HG03196 (cell line): ENCODE measurements at regions not wholly inside any gene's neighbourhood (a gene's known extent, or its start where the extent isn't known, plus 50 kb on each side); places are given as distances from the start of the nearest gene placed in this dataset.
"Not testable (repeated sequence)": the region's sequence is repeated elsewhere in the genome, so short reads cannot be mapped to it uniquely, and the experiment has no call there.

Source experiments
- ATAC-seq: cut with Tn5 transposase; IDR thresholded peaks from one replicate; pipeline ENCODE4 v1.9.1; 2021; ENCODE audit not compliant: unreplicated experiment

GRCh38 chr18:60020107-60020925 lies 120.5 kb downstream of the PMAIP1 start:
- ATAC-seq = no peak

GRCh38 chr18:60019463-60019840 lies 119.7 kb downstream of the PMAIP1 start:
- ATAC-seq = no peak

DNA sequence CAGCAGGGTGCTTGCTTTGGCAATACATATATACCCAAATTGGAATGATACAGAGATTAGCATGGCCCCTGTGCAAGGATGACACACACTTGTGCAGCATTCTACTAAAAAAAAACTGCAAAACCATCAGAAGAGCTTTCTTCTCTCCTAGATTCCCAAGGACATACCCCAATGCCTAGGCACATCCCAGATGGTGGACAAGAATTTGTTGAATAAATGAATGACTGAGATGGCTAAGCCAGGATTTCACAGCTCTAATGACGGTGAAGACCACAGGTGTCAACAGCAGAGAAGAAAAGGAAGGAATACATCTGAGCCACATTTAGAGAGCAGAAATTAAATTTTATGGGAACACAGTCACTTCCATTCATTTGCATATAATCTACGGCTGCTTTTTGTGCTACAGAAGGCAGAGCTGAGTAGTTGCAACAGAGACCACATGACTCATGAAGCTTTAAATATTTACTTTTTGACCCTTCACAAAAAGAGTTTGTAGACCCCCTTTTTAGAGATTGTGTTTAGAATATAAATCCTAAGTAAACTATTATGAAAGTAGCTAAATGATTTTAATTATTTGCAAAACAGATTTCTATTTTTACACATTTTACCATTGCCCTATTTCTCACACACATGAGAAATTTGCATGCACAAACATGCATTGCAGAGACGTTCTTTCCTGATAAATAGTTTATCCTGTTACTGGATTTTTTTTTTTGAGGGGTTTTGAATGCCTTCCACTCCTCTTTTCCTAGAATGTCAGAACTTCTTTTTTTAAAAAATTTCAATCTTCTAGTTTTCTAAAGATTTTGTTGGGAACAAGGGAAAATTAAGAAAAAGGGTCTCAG lies 119.0 kb downstream of the PMAIP1 start:
- ATAC-seq = no peak

GRCh38 chr18:60018134-60018533 lies 118.3 kb downstream of the PMAIP1 start:
- not testable (repeated sequence) for ATAC-seq

DNA sequence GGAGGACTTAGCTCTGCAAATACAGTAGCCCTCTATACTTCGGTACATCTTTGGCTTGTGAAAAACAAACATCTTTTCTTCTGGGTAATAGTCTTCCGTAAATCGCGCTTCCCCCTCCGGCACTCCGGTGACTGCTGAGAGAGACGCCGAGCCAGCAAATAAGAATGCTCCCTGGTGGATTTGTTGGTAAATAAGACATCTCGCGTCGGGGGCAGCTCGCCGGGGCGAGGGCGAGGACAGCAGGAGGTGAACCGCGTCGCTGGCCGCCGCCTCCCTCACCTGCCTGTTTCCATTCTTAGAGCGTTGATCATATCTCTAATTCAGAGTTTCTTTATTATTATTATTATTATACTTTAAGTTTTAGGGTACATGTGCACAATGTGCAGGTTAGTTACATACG lies 117.6 kb downstream of the PMAIP1 start:
- ATAC-seq = no peak

GRCh38 chr18:60015826-60016225 lies 116.0 kb downstream of the PMAIP1 start:
- not testable (repeated sequence) for ATAC-seq

DNA sequence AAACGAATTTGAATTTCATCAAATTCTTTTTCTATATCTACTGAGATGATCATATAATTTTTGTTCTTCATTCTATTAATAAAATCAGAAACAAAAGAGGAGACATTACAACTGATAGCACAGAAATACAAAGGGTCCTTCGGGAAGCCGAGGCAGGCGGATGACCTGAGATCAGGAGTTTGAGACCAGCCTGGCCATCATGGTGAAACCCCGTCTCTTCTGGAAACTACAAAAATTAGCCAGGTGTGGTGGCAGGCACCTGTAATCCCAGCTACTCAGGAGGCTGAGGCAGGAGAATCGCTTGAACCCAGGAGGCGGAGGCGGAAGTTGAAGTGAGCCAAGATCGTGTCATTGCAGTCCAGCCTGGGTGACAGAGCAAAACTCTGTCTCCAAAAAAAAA lies 113.4 kb downstream of the PMAIP1 start:
- not testable (repeated sequence) for ATAC-seq

DNA sequence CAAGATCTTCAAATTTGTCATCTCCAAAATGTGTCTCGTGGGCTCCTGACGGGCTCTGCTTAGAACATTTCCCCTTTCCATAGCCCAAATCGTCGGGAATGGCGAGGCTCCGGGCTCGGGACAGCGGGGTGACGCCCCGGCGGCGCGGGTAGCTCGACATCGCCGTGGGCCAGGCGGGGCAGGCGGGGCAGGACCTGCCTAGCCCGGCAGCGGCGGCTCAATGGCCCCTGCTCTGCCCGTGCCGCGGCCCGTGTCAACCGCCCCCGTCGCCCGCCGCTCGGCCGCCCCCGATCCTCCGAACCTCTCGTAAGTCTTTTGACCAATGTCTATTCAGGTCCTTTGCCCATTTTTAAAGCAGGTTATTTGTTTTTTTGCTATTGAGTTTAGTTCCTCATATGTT lies 111.2 kb downstream of the PMAIP1 start:
- ATAC-seq = no peak

DNA sequence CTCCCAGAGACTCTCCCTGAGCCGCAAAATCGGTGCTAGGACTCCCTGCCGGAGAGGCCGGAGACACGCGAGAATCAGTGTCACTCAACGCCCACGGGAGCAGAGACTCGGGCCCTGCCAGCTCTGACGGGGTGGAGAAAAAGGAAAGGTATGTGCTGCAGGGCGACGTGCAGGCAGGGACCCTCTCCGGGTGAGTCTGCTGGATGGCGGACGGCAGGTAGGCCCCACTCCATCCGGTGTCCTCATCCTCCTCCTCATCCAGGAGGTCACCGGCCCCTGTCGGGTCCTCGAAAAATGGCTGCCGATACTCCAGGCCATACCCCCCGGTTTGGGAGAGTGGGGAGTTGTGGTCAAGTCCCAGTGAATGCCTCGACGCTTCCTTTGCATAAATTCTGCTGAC lies 110.7 kb downstream of the PMAIP1 start:
- ATAC-seq = no peak

- no peak for ATAC-seq
Measured at GRCh38 chr18:60007661-60008060, 107.9 kb downstream of the PMAIP1 start.

- ATAC-seq = no peak
Measured at GRCh38 chr18:60003610-60004185, 103.9 kb downstream of the PMAIP1 start.

GRCh38 chr18:59996370-59996966 lies 96.7 kb downstream of the PMAIP1 start:
- peak; percentile 82 for ATAC-seq

GRCh38 chr18:59994357-59994756 lies 94.6 kb downstream of the PMAIP1 start:
- no peak for ATAC-seq

DNA sequence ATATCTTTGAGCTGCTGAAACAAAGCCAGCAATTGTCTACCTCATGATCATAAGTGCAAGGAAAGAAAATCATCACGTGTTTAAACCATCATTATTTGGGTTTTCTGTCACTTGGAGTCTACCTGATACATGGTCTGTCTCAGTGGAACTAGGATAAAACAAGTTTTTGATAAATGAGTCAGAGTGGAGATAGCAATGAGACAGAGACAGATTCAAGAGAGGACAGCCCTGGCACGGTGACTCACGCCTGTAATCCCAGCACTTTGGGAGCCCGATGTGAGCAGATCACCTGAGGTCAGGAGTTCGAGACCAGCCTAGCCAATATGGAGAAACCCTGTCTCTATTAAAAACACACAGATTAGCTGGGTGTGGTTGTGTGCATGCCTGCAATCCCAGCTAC lies 93.8 kb downstream of the PMAIP1 start:
- ATAC-seq = no peak

GRCh38 chr18:59990121-59990823 lies 90.5 kb downstream of the PMAIP1 start:
- no peak for ATAC-seq

- no peak for ATAC-seq
Measured at GRCh38 chr18:59988098-59988706, 88.4 kb downstream of the PMAIP1 start.

DNA sequence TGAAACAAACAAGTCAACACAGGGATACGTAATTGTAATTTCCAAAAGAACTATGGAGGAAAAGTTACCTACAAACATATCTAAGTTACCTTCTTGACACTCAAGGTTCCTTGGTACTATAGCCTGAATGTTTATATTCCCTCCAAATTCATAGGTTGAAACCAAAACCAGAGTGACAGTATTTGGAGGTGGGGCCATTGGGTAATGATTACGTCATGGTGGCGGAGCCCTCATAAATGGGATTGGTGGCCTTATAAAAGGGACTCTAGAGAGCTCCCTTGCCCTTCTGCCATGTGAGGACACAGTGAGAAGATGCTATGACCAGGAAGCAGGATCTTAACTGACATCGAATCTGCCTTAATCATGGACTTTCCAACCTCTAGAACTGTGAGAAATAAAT lies 87.3 kb downstream of the PMAIP1 start:
- no peak for ATAC-seq

GRCh38 chr18:59986139-59986538 lies 86.3 kb downstream of the PMAIP1 start:
- no peak for ATAC-seq

GRCh38 chr18:59985289-59985688 lies 85.5 kb downstream of the PMAIP1 start:
- no peak for ATAC-seq

DNA sequence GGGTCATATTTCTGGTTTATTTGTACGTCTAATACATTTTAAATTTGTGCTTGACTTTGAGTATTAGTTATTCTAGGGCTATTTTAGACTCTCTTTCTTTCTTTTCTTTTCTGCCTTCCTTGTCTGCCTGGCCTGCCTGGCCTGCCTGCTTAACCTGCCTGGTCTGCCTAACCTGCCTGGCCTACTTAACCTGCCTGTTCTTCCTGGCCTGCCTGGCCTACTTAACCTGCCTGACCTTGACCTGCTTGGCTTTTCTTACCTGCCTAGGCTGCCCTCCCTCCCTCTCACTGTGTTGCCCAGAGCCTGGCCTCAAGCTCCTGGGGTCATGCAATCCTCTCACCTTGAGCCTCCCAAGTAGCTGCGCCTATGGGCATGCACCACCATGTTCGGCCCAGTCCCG lies 83.7 kb downstream of the PMAIP1 start:
- no peak for ATAC-seq
